Stomach (tissue), 8 donors: ENCODE measurements at regions not wholly inside any gene's neighbourhood (a gene's known extent, or its start where the extent isn't known, plus 50 kb on each side); places are given as distances from the start of the nearest gene placed in this dataset.

Source experiments
- DNase-seq, 2 donors: peaks; one replicate each; pipeline versions ENCODE4 v3.0.0 to v3.0.0-alpha.2; 2013 to 2019
- H3K27ac ChIP-seq, 5 donors: fragments of 200-600 bp in 4 of 5; sonication (generic) in 4 of 5; one replicate each; pipeline ENCODE4 v1.5.1; 2013 to 2019; ENCODE audit warnings: mild to moderate bottlenecking in 1 of 5, moderate library complexity in 1 of 5
- H3K27me3 ChIP-seq, 3 donors: fragments of 200-600 bp; sonication (generic); one replicate each; pipeline ENCODE4 v1.5.1; 2017 to 2019; ENCODE audit warnings: mixed run types in 1 of 3
- H3K36me3 ChIP-seq, 4 donors: fragments of 200-600 bp; sonication (generic); 1 replicate in 3 of 4; 2 replicates in 1 of 4; pipeline ENCODE4 v1.5.1; 2016 to 2019
- H3K4me1 ChIP-seq, 4 donors: fragments of 200-600 bp; sonication (generic); one replicate each; pipeline ENCODE4 v1.5.1; 2016 to 2019
- H3K4me3 ChIP-seq, 4 donors: fragments of 200-600 bp; sonication (generic) in 3 of 4; one replicate each; pipeline ENCODE4 v1.5.1; 2016 to 2019; ENCODE audit warnings: mild to moderate bottlenecking in 1 of 4
- H3K9me3 ChIP-seq, 4 donors: fragments of 200-600 bp; sonication (generic); one replicate each; pipeline ENCODE4 v1.5.1; 2016 to 2019
- CTCF ChIP-seq, 7 experiments: fragments of 450-650 bp in 4 of 7; fragments of 200-600 bp in 3 of 7; sonication (generic) in 3 of 7; IDR thresholded peaks; one replicate each; pipeline ENCODE4 v1.5.1; 2016 to 2019; ENCODE audit warnings: antibody characterized with exemption in 7 of 7, control low read depth in 2 of 7, mild to moderate bottlenecking in 1 of 7
- EP300 ChIP-seq: sonication (generic); formaldehyde crosslinking; IDR thresholded peaks from one replicate; pipeline ENCODE4 v1.6.1; 2017; ENCODE audit warnings: antibody characterized with exemption
- POLR2A ChIP-seq, 4 donors: fragments of 450-650 bp; IDR thresholded peaks; one replicate each; pipeline ENCODE4 v1.6.1; 2016; ENCODE audit warnings: antibody characterized with exemption in 4 of 4, control low read depth in 2 of 4, mild to moderate bottlenecking in 1 of 4, moderate library complexity in 1 of 4
- POLR2AphosphoS5 ChIP-seq, 3 donors: sonication (generic); formaldehyde crosslinking; IDR thresholded peaks; one replicate each; pipeline ENCODE4 v1.6.1; 2016; ENCODE audit warnings: antibody characterized with exemption in 3 of 3
- WGBS, 5 donors: extraction: QIAGEN DNeasy Blood & Tissue Kit in 3 of 5; methylation state at CpG; one replicate each; pipeline versions ENCODE4 v1.1.5 to v1.1.7; 2013 to 2018; 5-methylcytosine and 5-hydroxymethylcytosine counted together
- intact Hi-C: fragments of 100-400 bp; cut with DNase I; formaldehyde crosslinking; loops from one replicate; pipeline ENCODE4 v1.15.1; 2023; ENCODE audit warnings: low total_unique reads
- donor health status: healthy with polysubstance abuse.
- donor health status: Bipolar disorder and iron deficiency.
- donor health status: healthy.

GRCh38 chr3:176430244-176431037 is 766.8 kb downstream of the TBL1XR1 start:
- no peaks in the 10 kb centered on the region for H3K27me3 ChIP-seq
- 44 to 50% (median 47%) methylated on average over 2 of the region's 2 CpGs for WGBS, 5 donors
- H3K4me1 ChIP-seq, result no peaks in the 10 kb centered on the region
- H3K4me3 ChIP-seq, result no peak overlapping the region
- TF ChIP-seq EP300 (no peak), POLR2AphosphoS5 (IDR thresholded peaks at IDR 0.05) (no peak), CTCF (IDR thresholded peaks at IDR 0.05) (peak in 4 of 7 experiments; percentile 12 to 36 (median 28)), POLR2A (IDR thresholded peaks at IDR 0.05) (no peak)
- no peaks in the 10 kb centered on the region for H3K36me3 ChIP-seq
- no peak overlapping the region for H3K27ac ChIP-seq
- no peaks in the 10 kb centered on the region for H3K9me3 ChIP-seq
- intact Hi-C loops, result no loop called here
- peak in 1 of 2 donors; percentile 77 for DNase-seq

GRCh38 chr3:176428552-176428951 is 768.7 kb downstream of the TBL1XR1 start:
- intact Hi-C loops, result no loop called here
- WGBS, 5 donors, result 63 to 67% (median 65%) methylated on average over 4 of the region's 4 CpGs

GRCh38 chr3:176426371-176426770 is 770.9 kb downstream of the TBL1XR1 start:
- TF ChIP-seq EP300 (no peak), CTCF (IDR thresholded peaks at IDR 0.05) (no peak), POLR2A (IDR thresholded peaks at IDR 0.05) (no peak), POLR2AphosphoS5 (IDR thresholded peaks at IDR 0.05) (no peak)
- DNase-seq, result no peak
- H3K27me3 ChIP-seq, result no peaks in the 10 kb centered on the region
- no peaks in the 10 kb centered on the region for H3K36me3 ChIP-seq
- no peak overlapping the region for H3K4me3 ChIP-seq
- H3K4me1 ChIP-seq, result no peaks in the 10 kb centered on the region
- H3K27ac ChIP-seq, result no peak overlapping the region
- H3K9me3 ChIP-seq, result no peaks in the 10 kb centered on the region
- intact Hi-C loops, result no loop called here

More at GRCh38 chr3:176428552-176428951, 768.7 kb downstream of the TBL1XR1 start:
- H3K36me3 ChIP-seq, result no peaks in the 10 kb centered on the region
- no peak overlapping the region for H3K4me3 ChIP-seq
- TF ChIP-seq POLR2AphosphoS5 (IDR thresholded peaks at IDR 0.05) (no peak), EP300 (no peak), CTCF (IDR thresholded peaks at IDR 0.05) (no peak), POLR2A (IDR thresholded peaks at IDR 0.05) (no peak)
- no peaks in the 10 kb centered on the region for H3K27me3 ChIP-seq
- H3K4me1 ChIP-seq, result no peaks in the 10 kb centered on the region
- no peak for DNase-seq
- H3K27ac ChIP-seq, result no peak overlapping the region
- H3K9me3 ChIP-seq, result no peaks in the 10 kb centered on the region

- no peaks in the 10 kb centered on the region for H3K36me3 ChIP-seq
- no peak overlapping the region for H3K27ac ChIP-seq
- no peaks in the 10 kb centered on the region for H3K9me3 ChIP-seq
- no peak overlapping the region for H3K4me3 ChIP-seq
- DNase-seq, result no peak
- TF ChIP-seq POLR2AphosphoS5 (IDR thresholded peaks at IDR 0.05), result no peak
- no peak for TF ChIP-seq CTCF (IDR thresholded peaks at IDR 0.05)
- no peak for TF ChIP-seq EP300
- H3K27me3 ChIP-seq, result no peaks in the 10 kb centered on the region
- intact Hi-C loops, result no loop called here
- WGBS, 5 donors, result 34 to 66% (median 40%) methylated on average over 3 of the region's 3 CpGs
- H3K4me1 ChIP-seq, result no peaks in the 10 kb centered on the region
Observed at GRCh38 chr3:176416870-176417269, 780.4 kb downstream of the TBL1XR1 start.
